GM12865 (cell line): ENCODE measurements at regions not wholly inside any gene's neighbourhood (a gene's known extent, or its start where the extent isn't known, plus 50 kb on each side); places are given as distances from the start of the nearest gene placed in this dataset.

Source experiments
- DNase-seq: peaks from one replicate; pipeline ENCODE4 v3.0.0; 2010; ENCODE audit warnings: low read depth
- H3K4me3 ChIP-seq: 2 replicates; pipeline ENCODE4 v1.5.1; 2011; ENCODE audit warnings: mild to moderate bottlenecking, low read depth, low read length, control low read depth
- TF ChIP-seq, protein P1 (sequence below): IDR thresholded peaks from 2 replicates; pipeline ENCODE4 v1.5.1; 2011; ENCODE audit warnings: low read length, control low read depth, low read depth, inconsistent platforms; ENCODE audit not compliant: insufficient read depth; ENCODE audit errors: missing control alignments

DNA sequence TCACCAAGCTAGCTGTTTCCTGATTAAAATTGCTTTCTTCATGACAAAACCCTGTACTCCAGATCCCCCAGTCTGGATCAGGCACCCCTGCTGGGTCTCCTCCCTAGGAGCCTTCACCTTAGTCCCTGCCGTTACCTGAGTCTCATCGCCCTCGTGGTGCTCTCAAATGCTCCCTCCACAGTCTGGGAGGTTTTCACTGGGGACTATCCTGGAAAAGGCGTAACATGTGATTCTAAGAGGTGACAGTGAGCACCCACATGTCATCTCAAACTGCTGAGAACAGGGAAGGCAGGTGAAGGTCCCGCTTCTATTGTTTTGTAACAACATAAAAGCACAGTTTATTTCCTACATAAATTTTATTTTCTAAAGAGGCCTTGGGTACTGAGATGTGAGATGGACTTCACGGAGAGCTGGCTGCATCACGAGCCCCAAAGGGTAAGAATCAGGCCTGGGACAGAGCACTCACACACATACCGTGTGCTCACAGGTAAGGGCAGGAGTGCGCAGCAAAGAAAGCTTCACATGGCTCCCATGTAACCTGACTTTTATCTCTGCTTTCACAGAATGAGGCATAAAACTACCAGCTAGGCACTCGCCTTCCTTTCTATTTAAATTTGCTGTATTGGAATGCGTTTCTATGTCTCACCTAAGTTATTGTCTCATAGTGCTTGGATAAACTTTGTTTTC, 531.5 kb downstream of the RNF144A start:
- TF ChIP-seq, protein P1, sequence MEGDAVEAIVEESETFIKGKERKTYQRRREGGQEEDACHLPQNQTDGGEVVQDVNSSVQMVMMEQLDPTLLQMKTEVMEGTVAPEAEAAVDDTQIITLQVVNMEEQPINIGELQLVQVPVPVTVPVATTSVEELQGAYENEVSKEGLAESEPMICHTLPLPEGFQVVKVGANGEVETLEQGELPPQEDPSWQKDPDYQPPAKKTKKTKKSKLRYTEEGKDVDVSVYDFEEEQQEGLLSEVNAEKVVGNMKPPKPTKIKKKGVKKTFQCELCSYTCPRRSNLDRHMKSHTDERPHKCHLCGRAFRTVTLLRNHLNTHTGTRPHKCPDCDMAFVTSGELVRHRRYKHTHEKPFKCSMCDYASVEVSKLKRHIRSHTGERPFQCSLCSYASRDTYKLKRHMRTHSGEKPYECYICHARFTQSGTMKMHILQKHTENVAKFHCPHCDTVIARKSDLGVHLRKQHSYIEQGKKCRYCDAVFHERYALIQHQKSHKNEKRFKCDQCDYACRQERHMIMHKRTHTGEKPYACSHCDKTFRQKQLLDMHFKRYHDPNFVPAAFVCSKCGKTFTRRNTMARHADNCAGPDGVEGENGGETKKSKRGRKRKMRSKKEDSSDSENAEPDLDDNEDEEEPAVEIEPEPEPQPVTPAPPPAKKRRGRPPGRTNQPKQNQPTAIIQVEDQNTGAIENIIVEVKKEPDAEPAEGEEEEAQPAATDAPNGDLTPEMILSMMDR: no peak
- H3K4me3 ChIP-seq: no peak overlapping the region
- no peak for DNase-seq

DNA sequence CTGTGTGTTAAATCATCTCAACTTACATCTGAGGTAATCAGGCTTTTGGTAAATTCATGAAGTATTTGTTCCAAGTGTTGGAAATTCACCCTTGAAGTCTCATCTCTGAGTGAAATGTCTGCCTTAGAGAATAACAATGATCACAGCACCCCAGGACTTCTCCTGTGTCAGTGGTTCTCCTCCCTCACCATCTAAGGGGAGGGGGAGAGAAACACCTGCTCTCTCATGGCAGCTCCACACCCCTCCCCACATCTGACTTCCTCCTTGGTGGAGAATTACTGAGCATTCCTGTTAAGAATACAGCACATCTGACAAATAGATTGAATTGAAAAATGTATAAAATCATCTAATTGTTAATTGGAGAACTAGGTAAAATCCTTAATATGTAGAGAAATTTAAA, 532.1 kb downstream of the RNF144A start:
- DNase-seq: no peak
- H3K4me3 ChIP-seq: no peak overlapping the region
- TF ChIP-seq, protein P1: no peak

DNA sequence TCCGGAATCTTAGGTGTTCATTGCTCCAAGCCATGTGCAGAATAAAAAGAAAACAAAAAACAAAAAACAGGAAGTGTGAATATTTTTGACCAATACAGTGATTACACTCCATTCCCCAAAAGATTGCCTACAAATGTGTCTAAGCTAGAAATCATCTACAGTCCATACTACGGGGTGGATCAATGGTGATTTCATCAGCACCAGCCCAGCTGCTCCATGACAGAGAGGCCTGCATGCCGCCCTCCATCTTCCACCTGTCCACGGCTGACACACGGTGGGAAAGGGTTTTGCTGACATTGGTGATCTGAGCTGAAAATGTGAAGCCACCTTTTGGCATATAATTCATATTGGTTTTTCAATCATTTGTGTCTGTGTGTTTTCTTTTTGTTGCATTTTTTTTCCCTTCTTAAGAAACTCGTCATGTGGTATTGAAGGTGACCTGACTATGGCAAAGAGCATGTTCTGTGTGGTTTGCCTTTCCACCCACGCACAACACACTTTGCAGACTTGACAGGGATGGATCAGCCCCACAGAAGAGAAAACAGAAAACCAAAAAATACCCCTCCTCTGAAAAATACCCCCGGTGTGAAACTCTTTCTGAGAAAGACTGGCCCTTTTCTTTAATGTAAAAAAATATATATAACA, 533.1 kb downstream of the RNF144A start:
- peak; percentile 41 for DNase-seq
- H3K4me3 ChIP-seq: no peak overlapping the region
- TF ChIP-seq, protein P1: no peak

DNA sequence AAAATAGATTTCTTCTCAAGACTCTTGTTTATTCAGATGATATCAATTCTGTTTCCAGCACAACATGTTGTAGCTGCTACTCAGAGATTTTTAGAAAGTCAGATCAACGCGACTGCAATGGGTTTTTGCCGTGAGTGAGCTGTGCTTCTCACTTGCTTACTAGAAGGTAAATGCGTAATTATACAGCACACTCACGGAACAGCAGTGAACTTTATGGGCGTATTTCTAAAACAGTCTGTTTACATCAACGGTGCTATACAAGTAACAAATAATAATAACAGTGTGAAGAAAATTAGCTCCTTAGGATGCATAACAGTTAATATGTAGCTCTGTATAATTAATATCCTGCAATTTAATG, 533.6 kb downstream of the RNF144A start:
- TF ChIP-seq, protein P1: no peak
- H3K4me3 ChIP-seq: no peak overlapping the region
- no peak for DNase-seq

DNA sequence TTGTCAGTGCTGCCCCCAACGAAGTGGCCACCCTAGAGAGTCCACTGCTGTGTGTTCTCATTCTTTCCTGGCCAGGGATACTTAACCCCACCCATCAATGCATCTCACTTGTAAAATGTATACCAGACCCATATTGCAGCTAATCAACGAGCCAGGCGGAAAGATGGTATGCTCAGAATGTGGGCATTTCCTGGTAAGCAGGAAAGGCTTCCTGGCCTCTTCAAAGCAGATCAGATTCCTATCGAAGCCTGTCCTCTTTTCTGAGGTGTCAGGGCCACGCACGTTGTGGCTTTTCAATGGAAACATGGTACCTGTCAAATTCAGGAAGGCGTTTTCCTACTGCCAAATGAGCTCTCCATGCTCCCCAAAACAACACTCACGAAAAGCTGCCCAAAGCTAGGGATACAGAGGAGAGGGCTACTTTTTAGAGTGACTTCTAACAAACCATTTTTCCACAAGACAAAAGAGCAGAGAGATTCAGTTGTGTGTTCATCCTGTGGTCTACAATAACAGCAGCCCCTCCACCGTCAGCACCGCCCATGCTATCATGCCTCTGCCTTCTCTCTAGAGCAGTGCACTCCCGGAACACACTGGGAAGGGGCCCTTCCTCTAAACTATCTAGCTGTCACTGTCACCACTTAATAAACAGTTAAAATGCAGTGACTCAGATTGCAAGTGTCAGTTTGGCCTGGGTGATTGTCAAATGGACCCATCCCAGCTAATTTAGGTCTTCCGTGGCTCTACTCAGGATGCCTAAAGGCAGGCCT, 535.1 kb downstream of the RNF144A start:
- no peak for DNase-seq
- TF ChIP-seq, protein P1: no peak
- no peak overlapping the region for H3K4me3 ChIP-seq

DNA sequence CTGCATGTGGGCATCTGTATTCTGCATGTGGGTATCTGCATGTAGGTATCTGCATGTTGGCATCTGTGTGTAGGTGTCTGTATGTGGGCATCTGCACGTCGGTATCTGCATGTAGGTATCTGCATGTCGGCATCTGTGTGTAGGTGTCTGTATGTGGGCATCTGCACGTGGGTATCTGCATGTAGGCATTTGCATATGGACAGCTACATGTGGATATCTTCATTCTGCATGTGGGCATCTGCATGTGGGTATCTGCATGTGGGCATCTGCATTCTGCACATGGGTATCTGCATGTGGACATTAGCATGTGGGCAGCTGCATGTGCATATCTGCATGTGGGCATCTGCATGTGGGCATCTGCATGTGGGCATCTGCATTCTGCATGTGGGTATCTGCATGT, 537.4 kb downstream of the RNF144A start:
- no peak overlapping the region for H3K4me3 ChIP-seq
- TF ChIP-seq, protein P1: no peak
- no peak for DNase-seq
